ENCODE measurements at regions not wholly inside any gene's neighbourhood (a gene's known extent, or its start where the extent isn't known, plus 50 kb on each side); places are given as distances from the start of the nearest gene placed in this dataset.
"Not testable (repeated sequence)": the region's sequence is repeated elsewhere in the genome, so short reads cannot be mapped to it uniquely, and the experiment has no call there.

DNA sequence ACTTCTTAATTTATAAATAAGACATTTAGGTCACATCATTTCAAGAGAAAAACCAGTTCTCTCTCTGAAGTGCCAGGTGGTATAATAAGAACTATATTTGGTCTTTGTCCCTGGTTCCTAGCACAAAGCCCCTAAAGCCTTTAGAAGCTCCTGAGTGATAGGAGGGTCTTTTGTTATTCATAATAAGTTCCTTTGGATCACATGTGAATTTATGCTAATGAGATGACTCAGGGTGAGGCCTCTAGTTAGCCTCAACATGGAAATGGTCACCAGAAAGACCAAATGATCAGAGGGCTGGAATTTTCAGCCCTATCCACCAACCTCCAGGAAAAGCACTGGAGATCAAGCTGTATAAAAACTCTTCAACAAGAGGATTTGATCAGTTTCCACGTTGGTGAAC lies 68.1 kb upstream of the BLTP1 start:
- DNase-seq (ENCODE audit: low read depth in 2 of 2): no peak
- H3K4me3 ChIP-seq (replicated peaks in 1 of 4; ENCODE audit: control extremely low read depth in 1 of 4, insufficient read depth in 1 of 4, low read depth in 3 of 4, low read length in 4 of 4): no peak overlapping the region

GRCh38 chr4:122083351-122083750 lies 68.8 kb upstream of the BLTP1 start:
- no peaks in the 10 kb centered on the region for H3K4me1 ChIP-seq (ENCODE audit: control insufficient read depth, extremely low read depth, insufficient read depth, low read length)
- H3K9me3 ChIP-seq (ENCODE audit: control insufficient read depth, insufficient read depth, low read depth, low read length): no peaks in the 10 kb centered on the region
- H3K9ac ChIP-seq (ENCODE audit: insufficient read depth, low read length): no peak overlapping the region
- no peak overlapping the region for H3K4me2 ChIP-seq (ENCODE audit: extremely low read depth, insufficient read depth, low read length)
- H3K27ac ChIP-seq (ENCODE audit: insufficient read depth, low read length): no peak overlapping the region
- no peak overlapping the region for H2AFZ ChIP-seq (ENCODE audit: low read length)
- H4K20me1 ChIP-seq (ENCODE audit: control insufficient read depth, extremely low read depth, insufficient read depth, low read length): no peaks in the 10 kb centered on the region
- no peaks in the 10 kb centered on the region for H3K79me2 ChIP-seq (ENCODE audit: control insufficient read depth, insufficient read depth, low read length)
- no peak for DNase-seq (ENCODE audit: low read depth in 2 of 2)
- H3K27me3 ChIP-seq (ENCODE audit: control insufficient read depth, insufficient read depth, low read length): no peaks in the 10 kb centered on the region
- H3K4me3 ChIP-seq (replicated peaks in 1 of 4; ENCODE audit: control extremely low read depth in 1 of 4, insufficient read depth in 1 of 4, low read depth in 3 of 4, low read length in 4 of 4): no peak overlapping the region
- no peaks in the 10 kb centered on the region for H3K36me3 ChIP-seq (ENCODE audit: control insufficient read depth, insufficient read depth, low read length)
- TF ChIP-seq, protein P1, sequence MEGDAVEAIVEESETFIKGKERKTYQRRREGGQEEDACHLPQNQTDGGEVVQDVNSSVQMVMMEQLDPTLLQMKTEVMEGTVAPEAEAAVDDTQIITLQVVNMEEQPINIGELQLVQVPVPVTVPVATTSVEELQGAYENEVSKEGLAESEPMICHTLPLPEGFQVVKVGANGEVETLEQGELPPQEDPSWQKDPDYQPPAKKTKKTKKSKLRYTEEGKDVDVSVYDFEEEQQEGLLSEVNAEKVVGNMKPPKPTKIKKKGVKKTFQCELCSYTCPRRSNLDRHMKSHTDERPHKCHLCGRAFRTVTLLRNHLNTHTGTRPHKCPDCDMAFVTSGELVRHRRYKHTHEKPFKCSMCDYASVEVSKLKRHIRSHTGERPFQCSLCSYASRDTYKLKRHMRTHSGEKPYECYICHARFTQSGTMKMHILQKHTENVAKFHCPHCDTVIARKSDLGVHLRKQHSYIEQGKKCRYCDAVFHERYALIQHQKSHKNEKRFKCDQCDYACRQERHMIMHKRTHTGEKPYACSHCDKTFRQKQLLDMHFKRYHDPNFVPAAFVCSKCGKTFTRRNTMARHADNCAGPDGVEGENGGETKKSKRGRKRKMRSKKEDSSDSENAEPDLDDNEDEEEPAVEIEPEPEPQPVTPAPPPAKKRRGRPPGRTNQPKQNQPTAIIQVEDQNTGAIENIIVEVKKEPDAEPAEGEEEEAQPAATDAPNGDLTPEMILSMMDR (conservative IDR thresholded peaks at IDR 0.05 in 1 of 2, IDR thresholded peaks at IDR 0.05 in 1 of 2; ENCODE audit: low read depth in 1 of 2, low read length in 2 of 2): no peak
- no peak for TF ChIP-seq EZH2 (IDR thresholded peaks at IDR 0.05; ENCODE audit: low read length, missing control alignments)

More for the DNA sequence above, 68.1 kb upstream of the BLTP1 start:
- H4K20me1 ChIP-seq (ENCODE audit: control insufficient read depth, extremely low read depth, insufficient read depth, low read length): no peaks in the 10 kb centered on the region
- no peak overlapping the region for H2AFZ ChIP-seq (ENCODE audit: low read length)
- no peak for TF ChIP-seq EZH2 (IDR thresholded peaks at IDR 0.05; ENCODE audit: low read length, missing control alignments)
- TF ChIP-seq, protein P1 (conservative IDR thresholded peaks at IDR 0.05 in 1 of 2, IDR thresholded peaks at IDR 0.05 in 1 of 2; ENCODE audit: low read depth in 1 of 2, low read length in 2 of 2): no peak
- no peaks in the 10 kb centered on the region for H3K79me2 ChIP-seq (ENCODE audit: control insufficient read depth, insufficient read depth, low read length)
- no peak overlapping the region for H3K27ac ChIP-seq (ENCODE audit: insufficient read depth, low read length)
- H3K36me3 ChIP-seq (ENCODE audit: control insufficient read depth, insufficient read depth, low read length): no peaks in the 10 kb centered on the region
- no peaks in the 10 kb centered on the region for H3K27me3 ChIP-seq (ENCODE audit: control insufficient read depth, insufficient read depth, low read length)
- H3K9ac ChIP-seq (ENCODE audit: insufficient read depth, low read length): no peak overlapping the region
- H3K4me1 ChIP-seq (ENCODE audit: control insufficient read depth, extremely low read depth, insufficient read depth, low read length): no peaks in the 10 kb centered on the region
- H3K4me2 ChIP-seq (ENCODE audit: extremely low read depth, insufficient read depth, low read length): no peak overlapping the region
- H3K9me3 ChIP-seq (ENCODE audit: control insufficient read depth, insufficient read depth, low read depth, low read length): no peaks in the 10 kb centered on the region

GRCh38 chr4:122082661-122083060 lies 69.5 kb upstream of the BLTP1 start:
- H3K79me2 ChIP-seq (ENCODE audit: control insufficient read depth, insufficient read depth, low read length): no peaks in the 10 kb centered on the region
- H3K9ac ChIP-seq (ENCODE audit: insufficient read depth, low read length): no peak overlapping the region
- peak in 1 of 2 donors; percentile 70 for DNase-seq (ENCODE audit: low read depth in 2 of 2)
- H3K4me3 ChIP-seq (replicated peaks in 1 of 4; ENCODE audit: control extremely low read depth in 1 of 4, insufficient read depth in 1 of 4, low read depth in 3 of 4, low read length in 4 of 4): no peak overlapping the region
- H3K36me3 ChIP-seq (ENCODE audit: control insufficient read depth, insufficient read depth, low read length): no peaks in the 10 kb centered on the region
- TF ChIP-seq EZH2 (IDR thresholded peaks at IDR 0.05; ENCODE audit: low read length, missing control alignments): no peak
- TF ChIP-seq, protein P1 (conservative IDR thresholded peaks at IDR 0.05 in 1 of 2, IDR thresholded peaks at IDR 0.05 in 1 of 2; ENCODE audit: low read depth in 1 of 2, low read length in 2 of 2): no peak
- no peaks in the 10 kb centered on the region for H3K27me3 ChIP-seq (ENCODE audit: control insufficient read depth, insufficient read depth, low read length)
- H3K9me3 ChIP-seq (ENCODE audit: control insufficient read depth, insufficient read depth, low read depth, low read length): no peaks in the 10 kb centered on the region
- no peak overlapping the region for H2AFZ ChIP-seq (ENCODE audit: low read length)
- no peaks in the 10 kb centered on the region for H4K20me1 ChIP-seq (ENCODE audit: control insufficient read depth, extremely low read depth, insufficient read depth, low read length)
- H3K27ac ChIP-seq (ENCODE audit: insufficient read depth, low read length): no peak overlapping the region
- H3K4me1 ChIP-seq (ENCODE audit: control insufficient read depth, extremely low read depth, insufficient read depth, low read length): no peaks in the 10 kb centered on the region
- H3K4me2 ChIP-seq (ENCODE audit: extremely low read depth, insufficient read depth, low read length): no peak overlapping the region

DNA sequence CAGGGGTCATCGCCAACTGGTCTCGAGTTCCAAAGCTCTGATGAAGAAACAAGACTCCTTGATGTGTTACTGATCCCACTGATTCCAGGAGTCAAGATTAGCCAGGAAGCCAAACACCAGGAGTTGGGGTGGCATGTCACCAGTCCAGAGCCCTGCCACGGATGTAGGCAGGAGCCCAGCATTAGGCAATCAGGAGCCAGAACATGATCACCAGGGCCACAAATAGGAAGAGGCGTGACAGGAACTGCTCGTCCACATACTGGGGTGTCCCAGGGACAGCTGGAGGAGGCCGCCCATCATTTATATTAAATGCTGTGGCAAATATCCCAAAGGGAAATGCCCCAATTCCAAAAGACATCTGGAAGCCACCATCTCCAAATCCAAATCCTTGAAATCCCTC lies 74.5 kb upstream of the BLTP1 start:
- not testable (repeated sequence) for H3K79me2 ChIP-seq (ENCODE audit: control insufficient read depth, insufficient read depth, low read length); DNase-seq (ENCODE audit: low read depth in 2 of 2); H3K9ac ChIP-seq (ENCODE audit: insufficient read depth, low read length); H3K27me3 ChIP-seq (ENCODE audit: control insufficient read depth, insufficient read depth, low read length); H2AFZ ChIP-seq (ENCODE audit: low read length); H3K36me3 ChIP-seq (ENCODE audit: control insufficient read depth, insufficient read depth, low read length); H3K27ac ChIP-seq (ENCODE audit: insufficient read depth, low read length); H4K20me1 ChIP-seq (ENCODE audit: control insufficient read depth, extremely low read depth, insufficient read depth, low read length); H3K4me2 ChIP-seq (ENCODE audit: extremely low read depth, insufficient read depth, low read length); H3K4me1 ChIP-seq (ENCODE audit: control insufficient read depth, extremely low read depth, insufficient read depth, low read length); H3K4me3 ChIP-seq (replicated peaks in 1 of 4; ENCODE audit: control extremely low read depth in 1 of 4, insufficient read depth in 1 of 4, low read depth in 3 of 4, low read length in 4 of 4); H3K9me3 ChIP-seq (ENCODE audit: control insufficient read depth, insufficient read depth, low read depth, low read length)

DNA sequence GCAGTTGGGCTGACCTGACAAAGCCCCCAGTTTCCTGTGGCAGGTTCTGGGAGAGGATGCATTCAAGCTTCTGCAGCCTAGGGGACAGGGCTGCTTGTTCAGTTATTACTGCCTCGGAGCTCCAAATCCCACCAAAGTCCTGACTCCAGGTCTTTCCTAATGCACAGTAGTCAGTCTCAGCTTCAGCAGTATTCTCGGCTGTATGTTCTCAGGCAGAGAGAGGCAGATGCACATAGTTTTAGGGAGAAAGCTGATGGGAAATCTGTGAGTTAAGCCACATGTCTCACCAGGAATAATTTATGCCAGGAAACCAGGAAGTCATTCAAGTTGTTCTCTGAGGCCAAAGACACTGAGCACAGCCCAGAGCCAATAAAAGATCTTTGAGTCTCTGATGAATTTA lies 75.3 kb upstream of the BLTP1 start:
- not testable (repeated sequence) for H3K4me1 ChIP-seq (ENCODE audit: control insufficient read depth, extremely low read depth, insufficient read depth, low read length); H3K9me3 ChIP-seq (ENCODE audit: control insufficient read depth, insufficient read depth, low read depth, low read length); H3K27ac ChIP-seq (ENCODE audit: insufficient read depth, low read length); H3K9ac ChIP-seq (ENCODE audit: insufficient read depth, low read length); H2AFZ ChIP-seq (ENCODE audit: low read length); H3K4me3 ChIP-seq (replicated peaks in 1 of 4; ENCODE audit: control extremely low read depth in 1 of 4, insufficient read depth in 1 of 4, low read depth in 3 of 4, low read length in 4 of 4); H3K36me3 ChIP-seq (ENCODE audit: control insufficient read depth, insufficient read depth, low read length); H3K4me2 ChIP-seq (ENCODE audit: extremely low read depth, insufficient read depth, low read length); H3K27me3 ChIP-seq (ENCODE audit: control insufficient read depth, insufficient read depth, low read length); H3K79me2 ChIP-seq (ENCODE audit: control insufficient read depth, insufficient read depth, low read length); H4K20me1 ChIP-seq (ENCODE audit: control insufficient read depth, extremely low read depth, insufficient read depth, low read length)
- peak in 1 of 2 donors; percentile 54 for DNase-seq (ENCODE audit: low read depth in 2 of 2)
